ENCODE measurements at regions not wholly inside any gene's neighbourhood (a gene's known extent, or its start where the extent isn't known, plus 50 kb on each side); places are given as distances from the start of the nearest gene placed in this dataset.

- H3K4me3 Mint-ChIP-seq: no peak overlapping the region
- no peaks in the 10 kb centered on the region for H3K9me3 Mint-ChIP-seq
- no peak overlapping the region for H3K27ac Mint-ChIP-seq
- ChIA-PET POLR2A (no interaction called here), CTCF (no interaction called here)
- TF ChIP-seq, protein P1, sequence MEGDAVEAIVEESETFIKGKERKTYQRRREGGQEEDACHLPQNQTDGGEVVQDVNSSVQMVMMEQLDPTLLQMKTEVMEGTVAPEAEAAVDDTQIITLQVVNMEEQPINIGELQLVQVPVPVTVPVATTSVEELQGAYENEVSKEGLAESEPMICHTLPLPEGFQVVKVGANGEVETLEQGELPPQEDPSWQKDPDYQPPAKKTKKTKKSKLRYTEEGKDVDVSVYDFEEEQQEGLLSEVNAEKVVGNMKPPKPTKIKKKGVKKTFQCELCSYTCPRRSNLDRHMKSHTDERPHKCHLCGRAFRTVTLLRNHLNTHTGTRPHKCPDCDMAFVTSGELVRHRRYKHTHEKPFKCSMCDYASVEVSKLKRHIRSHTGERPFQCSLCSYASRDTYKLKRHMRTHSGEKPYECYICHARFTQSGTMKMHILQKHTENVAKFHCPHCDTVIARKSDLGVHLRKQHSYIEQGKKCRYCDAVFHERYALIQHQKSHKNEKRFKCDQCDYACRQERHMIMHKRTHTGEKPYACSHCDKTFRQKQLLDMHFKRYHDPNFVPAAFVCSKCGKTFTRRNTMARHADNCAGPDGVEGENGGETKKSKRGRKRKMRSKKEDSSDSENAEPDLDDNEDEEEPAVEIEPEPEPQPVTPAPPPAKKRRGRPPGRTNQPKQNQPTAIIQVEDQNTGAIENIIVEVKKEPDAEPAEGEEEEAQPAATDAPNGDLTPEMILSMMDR (IDR thresholded peaks at IDR 0.05): no peak
- peaks cover 6% of the 10 kb centered on the region for H3K27me3 Mint-ChIP-seq
- no peaks in the 10 kb centered on the region for H3K4me1 Mint-ChIP-seq
- no peak for ATAC-seq (ENCODE audit: low read depth)
- H3K36me3 Mint-ChIP-seq (ENCODE audit: low read depth): no peaks in the 10 kb centered on the region
- intact Hi-C loops (cut with micrococcal nuclease): loop anchor here (5.0 kb wide), 1 partner anchor 252 kb away; no protein-coding TSS in a partner anchor
- no peak for DNase-seq
These were observed 345.7 kb downstream of the DYSF start for GRCh38 chr2:71799013-71799575.

DNA sequence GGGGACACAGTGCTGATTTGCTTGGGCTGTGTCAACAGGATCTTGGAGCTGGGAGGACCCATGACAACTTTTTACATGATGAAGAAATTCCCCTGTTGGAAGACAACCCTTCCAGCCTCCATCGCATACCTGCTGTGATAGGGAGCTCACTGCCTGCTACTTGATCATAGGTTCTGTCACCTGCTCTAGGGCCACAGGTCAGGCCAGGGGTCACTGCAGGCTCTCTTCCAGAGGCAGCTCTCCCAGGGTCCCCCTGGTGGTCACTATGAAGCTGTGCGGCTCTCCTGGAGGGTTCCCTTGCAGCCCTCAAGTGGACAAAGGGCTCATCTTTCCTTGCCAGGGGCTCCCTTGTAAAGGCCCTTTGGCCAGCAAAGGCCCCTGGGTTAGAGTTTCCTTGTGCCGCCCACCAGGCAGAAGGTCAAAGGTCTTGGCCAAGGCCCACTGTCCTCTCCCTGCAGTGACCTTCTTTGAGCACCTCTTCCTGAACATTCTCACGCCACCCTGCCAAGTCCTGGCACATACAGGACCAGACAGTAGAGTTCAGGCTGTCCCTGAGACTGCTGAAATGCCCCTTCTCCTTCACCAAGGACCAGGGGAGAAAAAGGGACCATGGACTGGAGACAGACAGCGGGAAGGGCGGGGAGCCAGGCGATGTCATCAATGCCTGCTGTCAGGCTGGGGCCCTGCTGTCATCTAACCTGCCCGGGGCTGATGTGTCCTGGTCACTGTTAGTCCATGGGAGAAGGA lies 345.1 kb downstream of the DYSF start:
- H3K4me3 Mint-ChIP-seq: no peak overlapping the region
- ChIA-PET POLR2A (no interaction called here), CTCF (interaction anchor here (0.7 kb wide), 1 partner anchor 250 kb away, joined by 3 read pairs; no protein-coding TSS in a partner anchor)
- H3K27me3 Mint-ChIP-seq: peaks cover 6% of the 10 kb centered on the region
- intact Hi-C loops (cut with micrococcal nuclease): loop anchor here (5.0 kb wide), 1 partner anchor 251 kb away; no protein-coding TSS in a partner anchor
- H3K36me3 Mint-ChIP-seq (ENCODE audit: low read depth): no peaks in the 10 kb centered on the region
- H3K27ac Mint-ChIP-seq: no peak overlapping the region
- no peak for ATAC-seq (ENCODE audit: low read depth)
- no peak for DNase-seq
- H3K4me1 Mint-ChIP-seq: no peaks in the 10 kb centered on the region
- TF ChIP-seq, protein P1 (IDR thresholded peaks at IDR 0.05): no peak
- no peaks in the 10 kb centered on the region for H3K9me3 Mint-ChIP-seq

GRCh38 chr2:71797035-71797810 lies 343.9 kb downstream of the DYSF start:
- intact Hi-C loops (cut with micrococcal nuclease): loop anchor here (5.0 kb wide), 1 partner anchor 250 kb away; no protein-coding TSS in a partner anchor
- H3K9me3 Mint-ChIP-seq: no peaks in the 10 kb centered on the region
- H3K36me3 Mint-ChIP-seq (ENCODE audit: low read depth): no peaks in the 10 kb centered on the region
- H3K27me3 Mint-ChIP-seq: peaks cover 6% of the 10 kb centered on the region
- no peak for ATAC-seq (ENCODE audit: low read depth)
- CTCF ChIA-PET: interaction anchor here (0.7 kb wide), 1 partner anchor 249 kb away, joined by 3 read pairs; no protein-coding TSS in a partner anchor
- H3K4me3 Mint-ChIP-seq: no peak overlapping the region
- POLR2A ChIA-PET: no interaction called here
- no peak overlapping the region for H3K27ac Mint-ChIP-seq
- DNase-seq: no peak
- H3K4me1 Mint-ChIP-seq: no peaks in the 10 kb centered on the region
- TF ChIP-seq, protein P1 (IDR thresholded peaks at IDR 0.05): no peak

DNA sequence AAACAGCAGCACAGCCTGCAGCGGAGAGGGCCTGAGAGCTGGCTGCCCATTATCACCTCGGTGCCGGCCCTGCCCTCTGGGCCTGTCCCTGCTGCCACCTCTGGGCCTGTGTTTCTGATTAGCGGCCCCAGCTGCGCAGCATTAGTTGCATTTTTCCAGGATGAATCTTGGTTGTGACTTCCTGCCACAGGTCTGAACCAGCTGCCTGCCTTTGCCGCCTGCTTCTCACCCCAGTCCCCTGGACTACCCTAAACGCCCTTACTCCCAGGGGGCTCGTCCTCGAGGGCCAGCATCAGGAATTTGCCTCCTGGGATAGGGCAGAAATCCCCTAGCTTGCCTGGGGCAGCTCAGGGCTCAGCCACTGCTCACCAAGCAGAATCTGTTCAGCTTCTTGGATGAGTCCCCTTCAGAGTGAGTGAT lies 342.8 kb downstream of the DYSF start:
- H3K4me1 Mint-ChIP-seq: no peaks in the 10 kb centered on the region
- TF ChIP-seq, protein P1 (IDR thresholded peaks at IDR 0.05): no peak
- DNase-seq (no peak), ATAC-seq (ENCODE audit: low read depth) (no peak)
- H3K36me3 Mint-ChIP-seq (ENCODE audit: low read depth): no peaks in the 10 kb centered on the region
- no peak overlapping the region for H3K27ac Mint-ChIP-seq
- CTCF ChIA-PET: no interaction called here
- peaks cover 6% of the 10 kb centered on the region for H3K27me3 Mint-ChIP-seq
- H3K9me3 Mint-ChIP-seq: no peaks in the 10 kb centered on the region
- H3K4me3 Mint-ChIP-seq: no peak overlapping the region
- POLR2A ChIA-PET: no interaction called here
- intact Hi-C loops (cut with micrococcal nuclease): loop anchor here (5.0 kb wide), 1 partner anchor 249 kb away; no protein-coding TSS in a partner anchor

DNA sequence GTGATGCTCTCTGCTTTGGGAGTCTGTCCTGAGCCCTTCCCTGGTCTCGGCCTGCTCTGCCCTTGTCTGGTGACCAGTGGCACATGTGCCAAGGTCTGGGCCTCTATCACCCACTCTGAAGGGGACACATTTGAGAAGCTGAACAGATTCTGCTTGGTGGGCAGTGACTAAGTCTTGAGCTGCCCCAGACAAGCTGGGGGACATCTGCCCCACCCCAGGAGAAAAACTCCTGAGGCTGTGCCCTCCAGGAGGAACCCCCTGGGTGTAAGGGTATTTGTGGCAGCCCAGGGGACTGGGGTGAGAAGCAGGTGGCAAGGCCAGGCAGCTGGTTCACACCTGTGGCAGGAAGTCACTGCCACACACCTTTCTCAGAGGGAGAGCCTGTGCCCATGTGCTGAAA lies 342.1 kb downstream of the DYSF start:
- H3K27me3 Mint-ChIP-seq: peaks cover 8% of the 10 kb centered on the region
- ATAC-seq (ENCODE audit: low read depth): no peak
- intact Hi-C loops (cut with micrococcal nuclease): loop anchor here (5.0 kb wide), 1 partner anchor 248 kb away; no protein-coding TSS in a partner anchor
- no peaks in the 10 kb centered on the region for H3K36me3 Mint-ChIP-seq (ENCODE audit: low read depth)
- H3K27ac Mint-ChIP-seq: no peak overlapping the region
- no peak for DNase-seq
- CTCF ChIA-PET: no interaction called here
- no peaks in the 10 kb centered on the region for H3K9me3 Mint-ChIP-seq
- POLR2A ChIA-PET: no interaction called here
- no peak overlapping the region for H3K4me3 Mint-ChIP-seq
- H3K4me1 Mint-ChIP-seq: no peaks in the 10 kb centered on the region
- TF ChIP-seq, protein P1 (IDR thresholded peaks at IDR 0.05): no peak

All from activated B cell treated with CpG ODN at 0.5 μM for 24 hours (primary cell).